ENCODE measurements at regions not wholly inside any gene's neighbourhood (a gene's known extent, or its start where the extent isn't known, plus 50 kb on each side); places are given as distances from the start of the nearest gene placed in this dataset.

GRCh38 chr5:20077186-20077585 lies 89.2 kb upstream of the CDH18 start:
- Histone ChIP-seq H4K8ac (replicated peaks; ENCODE audit: insufficient read length, low read depth, low read length) (no peak overlapping the region), H2BK20ac (ENCODE audit: low read depth, low read length, poor library complexity, severe bottlenecking) (no peak overlapping the region), H2BK12ac (ENCODE audit: insufficient read length, low read depth, low read length) (no peak overlapping the region), H3K4me2 (ENCODE audit: insufficient read depth, insufficient read length, low read length) (no peak overlapping the region), H3K79me1 (ENCODE audit: insufficient read depth, low read depth, low read length, poor library complexity, severe bottlenecking) (no peaks in the 10 kb centered on the region), H3K56ac (ENCODE audit: insufficient read length, low read depth, low read length) (no peak overlapping the region), H3K79me2 (ENCODE audit: insufficient read depth, low read length) (no peaks in the 10 kb centered on the region), H3T11ph (ENCODE audit: low read length) (no peak overlapping the region), H4K20me1 (ENCODE audit: control insufficient read depth, insufficient read depth, insufficient read length) (no peaks in the 10 kb centered on the region), H3K4ac (ENCODE audit: low read depth, low read length) (no peak overlapping the region), H4K91ac (ENCODE audit: insufficient read length, low read depth, low read length) (no peak overlapping the region), H4K5ac (ENCODE audit: insufficient read length, low read depth, low read length) (no peak overlapping the region), H3K14ac (ENCODE audit: insufficient read depth, low read length) (no peak overlapping the region), H2AK5ac (ENCODE audit: insufficient read length, low read length) (no peak overlapping the region), H2AFZ (ENCODE audit: low read length) (no peak overlapping the region), H3K18ac (ENCODE audit: insufficient read length, low read depth, low read length) (no peak overlapping the region), H2BK15ac (ENCODE audit: low read depth, low read length) (no peak overlapping the region), H3K23me2 (ENCODE audit: insufficient read length, low read depth, low read length, poor library complexity, severe bottlenecking) (no peaks in the 10 kb centered on the region), H2BK120ac (ENCODE audit: low read depth, low read length, poor library complexity, severe bottlenecking) (no peak overlapping the region), H3K27ac (ENCODE audit: insufficient read length, low read depth, low read length) (no peak overlapping the region), H3K9ac (ENCODE audit: extremely low read depth, insufficient read length, low read length) (no peak overlapping the region), H3K9me3 (ENCODE audit: control insufficient read depth, low read depth, low read length) (no peaks in the 10 kb centered on the region), H3K27me3 (ENCODE audit: insufficient read depth, low read length) (no peaks in the 10 kb centered on the region), H3K4me1 (ENCODE audit: insufficient read depth, low read length) (no peaks in the 10 kb centered on the region), H2BK5ac (ENCODE audit: insufficient read length, low read length) (no peak overlapping the region), H3K23ac (ENCODE audit: insufficient read length, low read depth, low read length) (no peak overlapping the region)
- Mint-ChIP-seq H3K4me3 (no peak overlapping the region), H3K27ac (no peak overlapping the region), H3K27me3 (ENCODE audit: low read depth) (no peaks in the 10 kb centered on the region), H3K36me3 (ENCODE audit: insufficient read depth in 1 of 3, low read depth in 3 of 3) (no peaks in the 10 kb centered on the region; a peak in 2 of 7 replicates), H3K9me3 (no peaks in the 10 kb centered on the region), H3K4me1 (no peaks in the 10 kb centered on the region)
- TF ChIP-seq CTCF (conservative IDR thresholded peaks at IDR 0.05): no peak
- DNase-seq: no peak
- no CpG with 5 or more reads among the region's 2 CpGs for WGBS (ENCODE audit: extremely low coverage, insufficient read length, low lambda C conversion rate)
